GM23338 (cell line): ENCODE measurements at regions not wholly inside any gene's neighbourhood (a gene's known extent, or its start where the extent isn't known, plus 50 kb on each side); places are given as distances from the start of the nearest gene placed in this dataset.

ENCODE experiments used
- ATAC-seq: fragments of 200-7000 bp; cut with Tn5 transposase; 3 replicates; pipeline ENCODE4 v1.9.1; 2020
- DNase-seq: peaks from one replicate; pipeline ENCODE4 v3.0.0-alpha.2; 2015; ENCODE audit warnings: low spot score
- H2AFZ ChIP-seq: fragments of 200-600 bp; sonication (generic); 2 replicates; pipeline ENCODE4 v1.8.0; 2016; ENCODE audit warnings: antibody characterized with exemption, mild to moderate bottlenecking, moderate library complexity
- H3F3A ChIP-seq: fragments of 200-600 bp; sonication (generic); replicated peaks from 2 replicates; pipeline ENCODE4 v1.8.0; 2017; ENCODE audit warnings: antibody characterized with exemption, mixed run types, low read depth
- H3K27ac ChIP-seq: fragments of 200-600 bp; sonication (generic); 2 replicates; pipeline ENCODE4 v1.6.1; 2016; ENCODE audit warnings: low read depth
- H3K27me3 ChIP-seq: fragments of 200-600 bp; sonication (generic); 2 replicates; pipeline ENCODE4 v1.8.0; 2016; ENCODE audit warnings: mild to moderate bottlenecking, mixed run types, moderate library complexity; ENCODE audit not compliant: insufficient read depth
- H3K36me3 ChIP-seq: fragments of 200-600 bp; sonication (generic); 2 replicates; pipeline ENCODE4 v1.8.0; 2016; ENCODE audit warnings: mild to moderate bottlenecking; ENCODE audit not compliant: insufficient read depth
- H3K4me1 ChIP-seq: fragments of 200-600 bp; sonication (generic); 2 replicates; pipeline ENCODE4 v1.8.0; 2016; ENCODE audit warnings: mild to moderate bottlenecking, moderate library complexity; ENCODE audit not compliant: insufficient read depth
- H3K4me2 ChIP-seq: fragments of 200-600 bp; sonication (generic); 2 replicates; pipeline ENCODE4 v1.7.1; 2017; ENCODE audit warnings: mixed run types
- H3K4me3 ChIP-seq: fragments of 200-600 bp; sonication (generic); 2 replicates; pipeline ENCODE4 v1.6.1; 2016; ENCODE audit warnings: mixed run types
- H3K79me2 ChIP-seq: fragments of 200-600 bp; sonication (generic); replicated peaks from 2 replicates; pipeline ENCODE4 v1.8.0; 2017; ENCODE audit warnings: mild to moderate bottlenecking; ENCODE audit not compliant: insufficient read depth
- H3K9me2 ChIP-seq: fragments of 200-600 bp; sonication (generic); 2 replicates; pipeline ENCODE4 v1.8.0; 2017; ENCODE audit not compliant: insufficient read depth
- H4K20me1 ChIP-seq: fragments of 200-600 bp; sonication (generic); replicated peaks from 2 replicates; pipeline ENCODE4 v1.8.0; 2017; ENCODE audit warnings: mild to moderate bottlenecking; ENCODE audit not compliant: insufficient read depth
- H3K27ac Mint-ChIP-seq: 2 replicates; pipeline ENCODE4 v1.8.0; 2020; ENCODE audit warnings: inconsistent platforms, mild to moderate bottlenecking, moderate library complexity, mixed read lengths
- H3K27me3 Mint-ChIP-seq: 3 replicates; pipeline ENCODE4 v1.8.0; 2022; ENCODE audit warnings: low read depth, mild to moderate bottlenecking, moderate library complexity, mixed read lengths, inconsistent platforms; ENCODE audit not compliant: insufficient read depth, poor library complexity
- H3K36me3 Mint-ChIP-seq: 3 replicates; pipeline ENCODE4 v1.8.0; 2021; ENCODE audit warnings: low read depth, mild to moderate bottlenecking, inconsistent platforms, moderate library complexity, mixed read lengths
- H3K4me1 Mint-ChIP-seq: 3 replicates; pipeline ENCODE4 v1.8.0; 2020; ENCODE audit warnings: mild to moderate bottlenecking, inconsistent platforms, mixed read lengths
- H3K4me3 Mint-ChIP-seq: 3 replicates; pipeline ENCODE4 v1.8.0; 2021; ENCODE audit warnings: moderate library complexity, mild to moderate bottlenecking, inconsistent platforms, mixed read lengths
- H3K9me3 Mint-ChIP-seq: 3 replicates; pipeline ENCODE4 v1.8.0; 2020; ENCODE audit warnings: moderate library complexity, mild to moderate bottlenecking, inconsistent platforms, mixed read lengths
- ETS1 ChIP-seq: IDR thresholded peaks from 2 replicates; pipeline ENCODE4 v1.6.1; 2016; ENCODE audit warnings: antibody characterized with exemption
- POLR2AphosphoS5 ChIP-seq: IDR thresholded peaks from 2 replicates; pipeline ENCODE4 v1.6.1; 2016; ENCODE audit warnings: antibody characterized with exemption, low read depth
- STAT1 ChIP-seq: IDR thresholded peaks from one replicate; pipeline ENCODE4 v1.6.1; 2016; ENCODE audit warnings: antibody characterized with exemption; ENCODE audit not compliant: unreplicated experiment
- ZNF114 ChIP-seq: fragments of 250-450 bp; sonication (Bioruptor Pico); IDR thresholded peaks from 2 replicates; pipeline ENCODE4 v1.5.0; 2020; ENCODE audit warnings: mild to moderate bottlenecking, moderate library complexity
- ZNF331 ChIP-seq: fragments of 250-450 bp; sonication (Bioruptor Pico); IDR thresholded peaks from 2 replicates; pipeline ENCODE4 v1.5.0; 2020; ENCODE audit warnings: low read depth, mild to moderate bottlenecking, moderate library complexity
- ZNF462 ChIP-seq: fragments of 250-450 bp; sonication (Bioruptor Pico); IDR thresholded peaks from 2 replicates; pipeline ENCODE4 v1.5.0; 2020; ENCODE audit warnings: mild to moderate bottlenecking, moderate library complexity
- TF ChIP-seq, protein P1 (sequence below), 2 experiments: fragments of 200-600 bp in 1 of 2; sonication (generic) in 1 of 2; conservative IDR thresholded peaks; 2 replicates each; pipeline versions ENCODE4 v1.5.1 to v1.6.1; 2016 to 2017; ENCODE audit warnings: antibody characterized with exemption in 2 of 2, low read depth in 2 of 2, mild to moderate bottlenecking in 2 of 2, moderate library complexity in 1 of 2

DNA sequence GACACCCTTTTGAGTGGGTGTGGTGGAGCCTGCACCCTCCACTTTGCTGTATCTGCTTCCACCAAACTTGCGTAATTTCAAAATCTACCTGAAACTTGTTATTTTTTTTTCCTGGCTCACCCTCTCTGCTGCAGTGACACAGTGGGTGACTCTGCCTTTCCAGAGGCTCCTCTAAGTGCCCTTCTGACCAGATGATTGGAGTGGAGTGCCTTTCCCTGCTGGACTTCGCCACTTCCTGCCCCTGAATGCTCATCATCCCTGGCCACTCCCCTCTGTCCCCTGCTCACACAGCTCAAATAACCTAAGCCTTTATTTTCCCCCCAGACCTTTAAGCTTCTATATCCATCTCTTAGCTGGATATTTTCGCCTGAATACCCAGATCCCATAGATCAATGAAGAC, 777.5 kb upstream of the ID2 start:
- peaks cover 34% of the 10 kb centered on the region for H3K4me1 Mint-ChIP-seq
- no peak overlapping the region for H3K4me3 ChIP-seq
- H3K27me3 Mint-ChIP-seq = peaks cover 2% of the 10 kb centered on the region
- no peak overlapping the region; the same call in 1 of the 2 replicates for H3K27ac Mint-ChIP-seq
- H3K4me1 ChIP-seq = peaks cover 14% of the 10 kb centered on the region
- no peaks in the 10 kb centered on the region for H3K79me2 ChIP-seq
- H3K9me3 Mint-ChIP-seq = peaks cover 24% of the 10 kb centered on the region
- TF ChIP-seq ETS1 (no peak), ZNF331 (CRISPR knock-in tag) (no peak), ZNF462 (no peak), POLR2AphosphoS5 (no peak), ZNF114 (no peak), STAT1 (no peak)
- TF ChIP-seq, protein P1, sequence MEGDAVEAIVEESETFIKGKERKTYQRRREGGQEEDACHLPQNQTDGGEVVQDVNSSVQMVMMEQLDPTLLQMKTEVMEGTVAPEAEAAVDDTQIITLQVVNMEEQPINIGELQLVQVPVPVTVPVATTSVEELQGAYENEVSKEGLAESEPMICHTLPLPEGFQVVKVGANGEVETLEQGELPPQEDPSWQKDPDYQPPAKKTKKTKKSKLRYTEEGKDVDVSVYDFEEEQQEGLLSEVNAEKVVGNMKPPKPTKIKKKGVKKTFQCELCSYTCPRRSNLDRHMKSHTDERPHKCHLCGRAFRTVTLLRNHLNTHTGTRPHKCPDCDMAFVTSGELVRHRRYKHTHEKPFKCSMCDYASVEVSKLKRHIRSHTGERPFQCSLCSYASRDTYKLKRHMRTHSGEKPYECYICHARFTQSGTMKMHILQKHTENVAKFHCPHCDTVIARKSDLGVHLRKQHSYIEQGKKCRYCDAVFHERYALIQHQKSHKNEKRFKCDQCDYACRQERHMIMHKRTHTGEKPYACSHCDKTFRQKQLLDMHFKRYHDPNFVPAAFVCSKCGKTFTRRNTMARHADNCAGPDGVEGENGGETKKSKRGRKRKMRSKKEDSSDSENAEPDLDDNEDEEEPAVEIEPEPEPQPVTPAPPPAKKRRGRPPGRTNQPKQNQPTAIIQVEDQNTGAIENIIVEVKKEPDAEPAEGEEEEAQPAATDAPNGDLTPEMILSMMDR (conservative IDR thresholded peaks at IDR 0.05; ENCODE audit: low read depth in 2 of 2) = no peak
- peaks cover 41% of the 10 kb centered on the region for H3K36me3 Mint-ChIP-seq
- no peaks in the 10 kb centered on the region for H4K20me1 ChIP-seq
- peaks cover 7% of the 10 kb centered on the region; the same call in 1 of the 2 replicates for H3K36me3 ChIP-seq
- no peak overlapping the region for H3K27ac ChIP-seq
- peaks cover 9% of the 10 kb centered on the region; the same call in 1 of the 2 replicates for H3F3A ChIP-seq
- no peaks in the 10 kb centered on the region for H3K27me3 ChIP-seq
- no peak overlapping the region for H3K4me3 Mint-ChIP-seq
- H3K4me2 ChIP-seq = no peak overlapping the region
- peaks cover 6% of the 10 kb centered on the region for H3K9me2 ChIP-seq
- DNase-seq = no peak
- H2AFZ ChIP-seq = no peak overlapping the region
- no peak for ATAC-seq
